ENCODE measurements at regions not wholly inside any gene's neighbourhood (a gene's known extent, or its start where the extent isn't known, plus 50 kb on each side); places are given as distances from the start of the nearest gene placed in this dataset.

- Histone ChIP-seq H3K79me2 (ENCODE audit: insufficient read depth, low read length) (no peaks in the 10 kb centered on the region), H3K9me3 (ENCODE audit: insufficient read depth, low read length) (no peaks in the 10 kb centered on the region)
These were observed 72.3 kb upstream of the ACTRT2 start for GRCh38 chr1:2948751-2949680.

GRCh38 chr1:2949966-2950925, 71.0 kb upstream of the ACTRT2 start:
- H4K20me1 ChIP-seq (ENCODE audit: low read depth, low read length) = no peaks in the 10 kb centered on the region
- H3K9me2 ChIP-seq (replicated peaks; ENCODE audit: insufficient read depth, low read length) = no peaks in the 10 kb centered on the region
- TF ChIP-seq CTCF (IDR thresholded peaks at IDR 0.05; ENCODE audit: insufficient read depth, low read length, poor library complexity, severe bottlenecking) = no peak
- no peak for TF ChIP-seq EZH2phosphoT487 (conservative IDR thresholded peaks at IDR 0.05; ENCODE audit: low read length)
- H2AFZ ChIP-seq (ENCODE audit: low read depth, low read length, severe bottlenecking) = no peak overlapping the region
- H3K36me3 ChIP-seq (ENCODE audit: low read length) = no peaks in the 10 kb centered on the region
- H3K27me3 ChIP-seq (ENCODE audit: low read length) = no peaks in the 10 kb centered on the region
- H3K4me2 ChIP-seq (ENCODE audit: low read depth, low read length, poor library complexity, severe bottlenecking) = no peak overlapping the region
- no peaks in the 10 kb centered on the region for H3F3A ChIP-seq (ENCODE audit: insufficient read depth)
- H3K9ac ChIP-seq (ENCODE audit: low read length) = no peak overlapping the region
- no peak overlapping the region for H3K27ac ChIP-seq (ENCODE audit: low read depth, low read length)
- H3K9me3 ChIP-seq (ENCODE audit: insufficient read depth, low read length) = no peaks in the 10 kb centered on the region
- no peaks in the 10 kb centered on the region for H3K79me2 ChIP-seq (ENCODE audit: insufficient read depth, low read length)
- H3K4me3 ChIP-seq (ENCODE audit: insufficient read depth, low read length, poor library complexity, severe bottlenecking) = no peak overlapping the region

More at GRCh38 chr1:2948751-2949680, 72.3 kb upstream of the ACTRT2 start:
- Histone ChIP-seq H3K27ac (ENCODE audit: low read depth, low read length) (no peak overlapping the region), H3K4me3 (ENCODE audit: insufficient read depth, low read length, poor library complexity, severe bottlenecking) (no peak overlapping the region), H3K27me3 (ENCODE audit: low read length) (no peaks in the 10 kb centered on the region), H3K4me2 (ENCODE audit: low read depth, low read length, poor library complexity, severe bottlenecking) (no peak overlapping the region), H4K20me1 (ENCODE audit: low read depth, low read length) (no peaks in the 10 kb centered on the region), H3K36me3 (ENCODE audit: low read length) (no peaks in the 10 kb centered on the region), H3K9ac (ENCODE audit: low read length) (no peak overlapping the region), H3K9me2 (replicated peaks; ENCODE audit: insufficient read depth, low read length) (no peaks in the 10 kb centered on the region), H2AFZ (ENCODE audit: low read depth, low read length, severe bottlenecking) (no peak overlapping the region), H3F3A (ENCODE audit: insufficient read depth) (no peaks in the 10 kb centered on the region)
- TF ChIP-seq EZH2phosphoT487 (conservative IDR thresholded peaks at IDR 0.05; ENCODE audit: low read length) (no peak), CTCF (IDR thresholded peaks at IDR 0.05; ENCODE audit: insufficient read depth, low read length, poor library complexity, severe bottlenecking) (no peak)

- H3K9ac ChIP-seq (ENCODE audit: low read length) = no peak overlapping the region
- no peaks in the 10 kb centered on the region for H4K20me1 ChIP-seq (ENCODE audit: low read depth, low read length)
- H3K9me2 ChIP-seq (replicated peaks; ENCODE audit: insufficient read depth, low read length) = no peaks in the 10 kb centered on the region
- H3K9me3 ChIP-seq (ENCODE audit: insufficient read depth, low read length) = no peaks in the 10 kb centered on the region
- no peaks in the 10 kb centered on the region for H3K36me3 ChIP-seq (ENCODE audit: low read length)
- H3K79me2 ChIP-seq (ENCODE audit: insufficient read depth, low read length) = no peaks in the 10 kb centered on the region
- H3K4me2 ChIP-seq (ENCODE audit: low read depth, low read length, poor library complexity, severe bottlenecking) = no peak overlapping the region
- no peak overlapping the region for H2AFZ ChIP-seq (ENCODE audit: low read depth, low read length, severe bottlenecking)
- no peak overlapping the region for H3K27ac ChIP-seq (ENCODE audit: low read depth, low read length)
- TF ChIP-seq CTCF (IDR thresholded peaks at IDR 0.05; ENCODE audit: insufficient read depth, low read length, poor library complexity, severe bottlenecking) (no peak), EZH2phosphoT487 (conservative IDR thresholded peaks at IDR 0.05; ENCODE audit: low read length) (no peak)
- no peak overlapping the region for H3K4me3 ChIP-seq (ENCODE audit: insufficient read depth, low read length, poor library complexity, severe bottlenecking)
- no peaks in the 10 kb centered on the region for H3K27me3 ChIP-seq (ENCODE audit: low read length)
- no peaks in the 10 kb centered on the region for H3F3A ChIP-seq (ENCODE audit: insufficient read depth)
These were observed 70.4 kb upstream of the ACTRT2 start for GRCh38 chr1:2950926-2951305.

Measured in SU-DHL-6 (cell line).